Mesothelial cell of epicardium (in vitro differentiated cells): ENCODE measurements at regions not wholly inside any gene's neighbourhood (a gene's known extent, or its start where the extent isn't known, plus 50 kb on each side); places are given as distances from the start of the nearest gene placed in this dataset.

Experiments
- DNase-seq, 2 experiments: peaks; one replicate each; pipeline ENCODE4 v3.0.0; 2021; ENCODE audit warnings: low spot score in 2 of 2; ENCODE audit not compliant: unreplicated experiment in 2 of 2
- H3K27ac Mint-ChIP-seq: 2 replicates; pipeline ENCODE4 v1.8.0; 2021; ENCODE audit warnings: mixed read lengths
- H3K27me3 Mint-ChIP-seq: 2 replicates; pipeline ENCODE4 v1.8.0; 2021; ENCODE audit warnings: low read depth, mixed read lengths
- H3K36me3 Mint-ChIP-seq: 2 replicates; pipeline ENCODE4 v1.8.0; 2021; ENCODE audit warnings: mixed read lengths
- H3K4me1 Mint-ChIP-seq: 2 replicates; pipeline ENCODE4 v1.8.0; 2021; ENCODE audit warnings: mixed read lengths
- H3K4me3 Mint-ChIP-seq: 2 replicates; pipeline ENCODE4 v1.8.0; 2021; ENCODE audit warnings: mild to moderate bottlenecking, moderate library complexity, mixed read lengths
- H3K9me3 Mint-ChIP-seq: 2 replicates; pipeline ENCODE4 v1.8.0; 2021; ENCODE audit warnings: mixed read lengths
- TF ChIP-seq, protein P1 (sequence below): fragments of 200-600 bp; sonication (generic); IDR thresholded peaks from one replicate; pipeline ENCODE4 v1.5.0; 2021; ENCODE audit warnings: antibody characterized with exemption; ENCODE audit not compliant: unreplicated experiment

DNA sequence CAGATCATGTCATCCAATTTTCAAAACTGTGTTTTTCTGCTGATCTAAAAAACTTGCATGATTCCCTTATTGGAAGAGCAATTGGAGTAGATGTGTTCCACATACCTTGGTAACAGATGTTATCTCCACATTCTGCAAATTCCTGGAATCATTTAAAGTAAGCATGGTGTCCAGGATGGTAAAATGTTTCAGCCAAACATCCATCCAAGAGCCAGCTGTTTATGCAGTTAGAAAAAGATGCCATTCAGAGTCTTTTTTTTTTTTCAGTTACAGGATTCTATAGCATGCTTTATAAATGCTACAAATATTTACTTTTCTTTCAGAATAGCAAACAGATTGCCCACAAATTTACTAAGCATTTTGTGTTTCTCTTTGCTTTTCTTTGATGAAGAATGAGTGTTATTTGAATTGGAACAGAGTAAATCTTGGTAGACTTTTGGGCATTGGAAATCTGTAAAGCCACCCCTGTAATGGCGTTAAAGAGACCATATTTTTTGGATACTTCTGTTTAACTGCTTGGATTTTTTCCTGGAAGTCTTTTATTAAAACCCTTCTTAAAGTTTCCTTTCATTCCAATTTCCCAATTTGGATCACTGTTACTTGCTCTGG, 149.8 kb downstream of the GNAT3 start:
- TF ChIP-seq, protein P1, sequence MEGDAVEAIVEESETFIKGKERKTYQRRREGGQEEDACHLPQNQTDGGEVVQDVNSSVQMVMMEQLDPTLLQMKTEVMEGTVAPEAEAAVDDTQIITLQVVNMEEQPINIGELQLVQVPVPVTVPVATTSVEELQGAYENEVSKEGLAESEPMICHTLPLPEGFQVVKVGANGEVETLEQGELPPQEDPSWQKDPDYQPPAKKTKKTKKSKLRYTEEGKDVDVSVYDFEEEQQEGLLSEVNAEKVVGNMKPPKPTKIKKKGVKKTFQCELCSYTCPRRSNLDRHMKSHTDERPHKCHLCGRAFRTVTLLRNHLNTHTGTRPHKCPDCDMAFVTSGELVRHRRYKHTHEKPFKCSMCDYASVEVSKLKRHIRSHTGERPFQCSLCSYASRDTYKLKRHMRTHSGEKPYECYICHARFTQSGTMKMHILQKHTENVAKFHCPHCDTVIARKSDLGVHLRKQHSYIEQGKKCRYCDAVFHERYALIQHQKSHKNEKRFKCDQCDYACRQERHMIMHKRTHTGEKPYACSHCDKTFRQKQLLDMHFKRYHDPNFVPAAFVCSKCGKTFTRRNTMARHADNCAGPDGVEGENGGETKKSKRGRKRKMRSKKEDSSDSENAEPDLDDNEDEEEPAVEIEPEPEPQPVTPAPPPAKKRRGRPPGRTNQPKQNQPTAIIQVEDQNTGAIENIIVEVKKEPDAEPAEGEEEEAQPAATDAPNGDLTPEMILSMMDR = no peak
- H3K27ac Mint-ChIP-seq = no peak overlapping the region
- peaks cover 21% of the 10 kb centered on the region for H3K9me3 Mint-ChIP-seq
- peaks cover 11% of the 10 kb centered on the region for H3K36me3 Mint-ChIP-seq
- no peaks in the 10 kb centered on the region for H3K4me1 Mint-ChIP-seq
- no peak overlapping the region for H3K4me3 Mint-ChIP-seq
- no peak for DNase-seq
- H3K27me3 Mint-ChIP-seq = no peaks in the 10 kb centered on the region

DNA sequence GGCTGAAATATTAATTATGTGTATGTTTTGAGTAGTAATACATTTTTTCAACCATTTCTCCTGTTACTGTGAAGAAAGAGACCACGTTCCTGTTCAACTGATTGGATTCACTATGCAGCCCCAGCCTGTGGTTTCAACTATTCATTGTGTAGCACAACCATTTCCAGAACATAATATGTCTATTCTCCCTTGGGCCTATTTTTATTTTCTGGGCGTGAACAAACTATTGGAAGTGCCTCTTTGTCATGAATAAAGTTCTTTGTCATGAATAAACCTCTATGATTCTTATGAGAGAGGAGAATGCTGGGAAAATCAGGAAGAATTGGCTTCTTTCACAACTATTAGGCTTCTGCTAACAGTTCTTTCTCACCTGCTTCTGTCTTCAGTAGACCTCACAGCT, 152.4 kb downstream of the GNAT3 start:
- no peaks in the 10 kb centered on the region for H3K36me3 Mint-ChIP-seq
- no peak overlapping the region for H3K27ac Mint-ChIP-seq
- H3K9me3 Mint-ChIP-seq = peaks cover 17% of the 10 kb centered on the region
- DNase-seq = no peak
- TF ChIP-seq, protein P1 = no peak
- no peaks in the 10 kb centered on the region for H3K4me1 Mint-ChIP-seq
- H3K27me3 Mint-ChIP-seq = no peaks in the 10 kb centered on the region
- H3K4me3 Mint-ChIP-seq = no peak overlapping the region

DNA sequence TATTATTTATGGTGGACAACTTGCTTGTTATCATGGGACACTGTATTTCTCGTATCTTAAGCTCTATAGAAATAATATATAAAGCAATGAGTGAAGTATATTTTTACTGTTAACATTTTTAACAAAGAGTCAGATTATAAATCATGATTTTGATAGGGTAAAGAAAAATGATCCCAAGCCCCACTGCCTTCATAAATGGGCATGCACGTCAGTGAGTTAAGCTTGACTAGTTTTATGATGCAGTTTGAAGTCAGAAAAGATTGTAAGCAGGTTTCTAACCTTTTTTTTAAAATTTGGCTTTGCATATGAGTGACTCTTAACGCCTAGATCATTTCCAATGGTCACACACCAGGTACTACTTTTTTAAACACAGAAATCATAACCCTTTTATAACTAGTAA, 152.8 kb downstream of the GNAT3 start:
- Mint-ChIP-seq H3K36me3 (no peaks in the 10 kb centered on the region), H3K4me3 (no peak overlapping the region), H3K27ac (no peak overlapping the region), H3K9me3 (peaks cover 13% of the 10 kb centered on the region), H3K27me3 (no peaks in the 10 kb centered on the region), H3K4me1 (no peaks in the 10 kb centered on the region)
- DNase-seq = no peak
- TF ChIP-seq, protein P1 = no peak

DNA sequence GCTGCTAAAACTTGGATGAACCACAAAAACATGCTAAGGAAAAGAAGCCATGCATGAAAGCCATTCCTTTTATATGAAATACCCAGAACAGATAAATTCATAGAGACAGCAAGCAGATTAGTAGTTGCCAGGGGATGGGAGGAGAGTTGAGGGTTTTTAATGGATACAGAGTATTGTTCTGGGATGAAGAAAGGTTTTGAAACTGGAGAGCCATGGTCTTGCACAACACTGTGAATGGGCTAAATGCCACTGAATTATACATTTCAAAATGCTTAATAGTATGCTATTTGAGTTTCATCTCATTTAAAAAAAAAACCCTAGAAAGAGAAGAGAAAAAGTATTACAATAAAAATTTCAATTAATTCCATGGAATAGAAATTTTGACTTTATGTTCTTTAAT, 154.3 kb downstream of the GNAT3 start:
- Mint-ChIP-seq H3K36me3 (no peaks in the 10 kb centered on the region), H3K9me3 (peaks cover 13% of the 10 kb centered on the region), H3K27ac (no peak overlapping the region), H3K4me3 (no peak overlapping the region), H3K27me3 (no peaks in the 10 kb centered on the region), H3K4me1 (no peaks in the 10 kb centered on the region)
- DNase-seq = no peak
- TF ChIP-seq, protein P1 = no peak

DNA sequence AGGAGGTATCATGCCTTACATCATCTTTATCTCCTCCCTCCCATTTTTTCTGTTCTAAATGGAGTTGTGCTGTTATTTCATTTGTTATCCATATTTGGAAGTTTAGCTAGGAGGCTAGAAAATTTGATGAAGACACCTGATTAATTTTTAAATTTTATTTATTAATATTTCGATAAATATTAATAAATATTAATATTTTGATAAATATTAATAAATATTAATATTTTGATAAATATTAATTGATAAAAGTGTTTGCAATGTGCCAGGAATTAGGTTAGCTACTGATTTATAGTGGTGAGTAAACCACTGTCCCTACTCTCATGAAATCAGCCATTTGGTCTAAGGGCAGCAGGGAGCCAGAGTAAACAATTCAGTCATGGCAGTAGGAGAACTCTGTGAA, 161.4 kb downstream of the GNAT3 start:
- Mint-ChIP-seq H3K27me3 (no peaks in the 10 kb centered on the region), H3K4me3 (no peak overlapping the region), H3K27ac (no peak overlapping the region), H3K36me3 (no peaks in the 10 kb centered on the region), H3K9me3 (peaks cover 6% of the 10 kb centered on the region), H3K4me1 (peaks cover 3% of the 10 kb centered on the region)
- TF ChIP-seq, protein P1 = no peak
- DNase-seq = no peak

DNA sequence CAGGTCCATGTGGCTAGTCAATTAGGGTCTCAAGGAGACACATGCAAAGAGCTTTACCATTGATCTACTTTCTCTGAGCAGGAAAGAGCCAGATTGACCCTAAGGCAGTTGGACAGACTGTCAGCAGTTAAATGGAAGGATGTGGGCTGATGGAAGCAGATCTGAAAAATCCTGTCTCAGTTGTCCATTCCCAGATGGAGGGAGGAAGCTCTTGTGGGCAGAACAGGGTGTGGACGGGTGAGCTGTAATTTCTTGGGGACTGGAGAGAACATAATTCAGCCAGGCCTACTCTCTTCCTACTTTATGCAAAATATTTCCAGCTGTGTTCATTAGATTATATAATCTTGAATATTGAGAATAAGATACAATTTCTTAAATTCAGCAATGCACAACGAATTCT, 163.6 kb downstream of the GNAT3 start:
- no peak overlapping the region for H3K27ac Mint-ChIP-seq
- H3K4me3 Mint-ChIP-seq = no peak overlapping the region
- TF ChIP-seq, protein P1 = no peak
- H3K36me3 Mint-ChIP-seq = no peaks in the 10 kb centered on the region
- DNase-seq = no peak
- H3K4me1 Mint-ChIP-seq = peaks cover 3% of the 10 kb centered on the region
- H3K27me3 Mint-ChIP-seq = no peaks in the 10 kb centered on the region
- no peaks in the 10 kb centered on the region for H3K9me3 Mint-ChIP-seq
